Neural crest cell (in vitro differentiated cells): ENCODE measurements at regions not wholly inside any gene's neighbourhood (a gene's known extent, or its start where the extent isn't known, plus 50 kb on each side); places are given as distances from the start of the nearest gene placed in this dataset.

Experiments
- DNase-seq: peaks from one replicate; pipeline ENCODE4 v3.0.0; 2021; ENCODE audit warnings: low read depth, mixed read lengths, low spot score
- H3K27ac Mint-ChIP-seq: one replicate; pipeline ENCODE4 v1.8.0; 2021; ENCODE audit warnings: mild to moderate bottlenecking, mixed read lengths; ENCODE audit not compliant: unreplicated experiment
- H3K27me3 Mint-ChIP-seq: 2 replicates; pipeline ENCODE4 v1.8.0; 2021; ENCODE audit warnings: low read depth, mild to moderate bottlenecking, mixed read lengths
- H3K36me3 Mint-ChIP-seq: 2 replicates; pipeline ENCODE4 v1.8.0; 2021; ENCODE audit warnings: low read depth, mild to moderate bottlenecking, mixed read lengths
- H3K4me1 Mint-ChIP-seq: 2 replicates; pipeline ENCODE4 v1.8.0; 2021; ENCODE audit warnings: mixed read lengths
- H3K4me3 Mint-ChIP-seq: one replicate; pipeline ENCODE4 v1.8.0; 2021; ENCODE audit warnings: mild to moderate bottlenecking, mixed read lengths
- H3K9me3 Mint-ChIP-seq: 2 replicates; pipeline ENCODE4 v1.8.0; 2021; ENCODE audit warnings: mixed read lengths
- TF ChIP-seq, protein P1 (sequence below): fragments of 200-600 bp; sonication (generic); conservative IDR thresholded peaks from 2 replicates; pipeline ENCODE4 v1.5.0; 2021; ENCODE audit warnings: antibody characterized with exemption, mild to moderate bottlenecking

GRCh38 chr1:218945050-218945449, 228.6 kb upstream of the LYPLAL1 start:
- no peak for DNase-seq
- Mint-ChIP-seq H3K4me1 (no peaks in the 10 kb centered on the region), H3K9me3 (peaks cover 5% of the 10 kb centered on the region), H3K36me3 (peaks cover 8% of the 10 kb centered on the region), H3K4me3 (no peak overlapping the region), H3K27ac (no peak overlapping the region), H3K27me3 (no peaks in the 10 kb centered on the region)
- TF ChIP-seq, protein P1, sequence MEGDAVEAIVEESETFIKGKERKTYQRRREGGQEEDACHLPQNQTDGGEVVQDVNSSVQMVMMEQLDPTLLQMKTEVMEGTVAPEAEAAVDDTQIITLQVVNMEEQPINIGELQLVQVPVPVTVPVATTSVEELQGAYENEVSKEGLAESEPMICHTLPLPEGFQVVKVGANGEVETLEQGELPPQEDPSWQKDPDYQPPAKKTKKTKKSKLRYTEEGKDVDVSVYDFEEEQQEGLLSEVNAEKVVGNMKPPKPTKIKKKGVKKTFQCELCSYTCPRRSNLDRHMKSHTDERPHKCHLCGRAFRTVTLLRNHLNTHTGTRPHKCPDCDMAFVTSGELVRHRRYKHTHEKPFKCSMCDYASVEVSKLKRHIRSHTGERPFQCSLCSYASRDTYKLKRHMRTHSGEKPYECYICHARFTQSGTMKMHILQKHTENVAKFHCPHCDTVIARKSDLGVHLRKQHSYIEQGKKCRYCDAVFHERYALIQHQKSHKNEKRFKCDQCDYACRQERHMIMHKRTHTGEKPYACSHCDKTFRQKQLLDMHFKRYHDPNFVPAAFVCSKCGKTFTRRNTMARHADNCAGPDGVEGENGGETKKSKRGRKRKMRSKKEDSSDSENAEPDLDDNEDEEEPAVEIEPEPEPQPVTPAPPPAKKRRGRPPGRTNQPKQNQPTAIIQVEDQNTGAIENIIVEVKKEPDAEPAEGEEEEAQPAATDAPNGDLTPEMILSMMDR: no peak

DNA sequence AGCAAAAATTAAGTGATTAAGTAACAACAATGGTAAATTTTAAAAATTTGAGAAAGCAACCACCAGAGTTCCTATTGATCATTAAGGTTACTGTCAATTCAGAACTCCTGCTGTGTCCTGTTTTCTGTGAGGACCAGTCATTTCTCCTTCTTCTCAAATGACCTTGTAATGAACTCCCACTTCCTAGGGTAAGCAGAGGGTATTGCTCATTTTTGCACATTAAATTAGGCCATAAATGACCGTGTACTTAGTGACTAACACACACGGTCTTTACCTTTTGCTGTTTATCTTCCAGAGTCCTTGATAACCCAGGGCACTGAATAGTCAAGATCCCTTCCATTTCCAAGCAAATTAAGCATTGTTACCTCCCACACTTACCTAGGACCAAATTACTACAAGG, 227.5 kb upstream of the LYPLAL1 start:
- Mint-ChIP-seq H3K4me3 (no peak overlapping the region), H3K9me3 (peaks cover 3% of the 10 kb centered on the region), H3K36me3 (peaks cover 4% of the 10 kb centered on the region), H3K4me1 (no peaks in the 10 kb centered on the region), H3K27ac (no peak overlapping the region), H3K27me3 (no peaks in the 10 kb centered on the region)
- TF ChIP-seq, protein P1: no peak
- no peak for DNase-seq

DNA sequence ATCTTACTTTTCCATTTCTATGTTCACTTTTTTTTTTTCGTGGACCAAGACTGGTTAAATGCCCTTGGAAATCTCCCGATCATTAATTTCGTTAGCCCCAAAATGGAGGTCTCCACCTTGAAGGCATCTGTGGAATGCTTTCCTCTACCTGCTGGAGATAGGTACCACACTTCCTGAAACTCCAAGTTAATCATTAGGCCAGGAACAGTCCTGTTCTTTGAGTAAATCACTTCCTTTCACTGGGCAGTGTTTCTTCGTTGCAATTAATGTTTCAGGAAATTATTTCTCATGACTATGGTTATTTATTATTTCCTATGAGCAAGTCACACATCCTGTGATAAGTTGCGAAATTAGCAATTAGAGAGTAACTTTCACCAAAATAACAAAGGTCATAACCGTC, 225.2 kb upstream of the LYPLAL1 start:
- Mint-ChIP-seq H3K4me3 (no peak overlapping the region), H3K9me3 (no peaks in the 10 kb centered on the region), H3K27me3 (no peaks in the 10 kb centered on the region), H3K27ac (no peak overlapping the region), H3K36me3 (no peaks in the 10 kb centered on the region), H3K4me1 (peaks cover 4% of the 10 kb centered on the region)
- TF ChIP-seq, protein P1: no peak
- DNase-seq: no peak

GRCh38 chr1:218953386-218953785, 220.3 kb upstream of the LYPLAL1 start:
- Mint-ChIP-seq H3K4me1 (peaks cover 19% of the 10 kb centered on the region), H3K27ac (no peak overlapping the region), H3K9me3 (no peaks in the 10 kb centered on the region), H3K36me3 (no peaks in the 10 kb centered on the region), H3K27me3 (no peaks in the 10 kb centered on the region), H3K4me3 (no peak overlapping the region)
- TF ChIP-seq, protein P1: no peak
- DNase-seq: no peak

- Mint-ChIP-seq H3K9me3 (no peaks in the 10 kb centered on the region), H3K27ac (no peak overlapping the region), H3K4me3 (no peak overlapping the region), H3K27me3 (no peaks in the 10 kb centered on the region), H3K4me1 (peaks cover 19% of the 10 kb centered on the region), H3K36me3 (no peaks in the 10 kb centered on the region)
- no peak for DNase-seq
- TF ChIP-seq, protein P1: no peak
These were observed 215.7 kb upstream of the LYPLAL1 start for GRCh38 chr1:218957971-218958370.

- H3K36me3 Mint-ChIP-seq: no peaks in the 10 kb centered on the region
- peaks cover 11% of the 10 kb centered on the region for H3K4me1 Mint-ChIP-seq
- no peak overlapping the region for H3K4me3 Mint-ChIP-seq
- no peaks in the 10 kb centered on the region for H3K27me3 Mint-ChIP-seq
- TF ChIP-seq, protein P1: no peak
- DNase-seq: no peak
- H3K27ac Mint-ChIP-seq: no peak overlapping the region
- no peaks in the 10 kb centered on the region for H3K9me3 Mint-ChIP-seq
These were observed 213.9 kb upstream of the LYPLAL1 start for GRCh38 chr1:218959784-218960183.
